Astrocyte (in vitro differentiated cells and primary cell): ENCODE measurements at regions not wholly inside any gene's neighbourhood (a gene's known extent, or its start where the extent isn't known, plus 50 kb on each side); places are given as distances from the start of the nearest gene placed in this dataset.

Experiments used
- CTCF ChIP-seq: IDR thresholded peaks from 2 replicates; pipeline ENCODE4 v1.5.1; 2011; ENCODE audit warnings: low read depth, mild to moderate bottlenecking, inconsistent platforms, low read length, moderate library complexity; ENCODE audit not compliant: insufficient read depth
- EZH2 ChIP-seq: IDR thresholded peaks from 2 replicates; pipeline ENCODE4 v1.6.1; 2012; ENCODE audit warnings: mild to moderate bottlenecking, low read length, inconsistent platforms; ENCODE audit not compliant: insufficient read depth

- TF ChIP-seq CTCF (no peak), EZH2 (no peak)
These were observed 371.5 kb upstream of the SLIT2 start for GRCh38 chr4:19880206-19880605.
